MM.1S (cell line): ENCODE measurements at regions not wholly inside any gene's neighbourhood (a gene's known extent, or its start where the extent isn't known, plus 50 kb on each side); places are given as distances from the start of the nearest gene placed in this dataset.

Experiments
- DNase-seq: peaks from one replicate; pipeline ENCODE4 v3.0.0-alpha.2; 2015
- H2AFZ ChIP-seq: fragments of 300-600 bp; sonication (generic); 2 replicates; pipeline ENCODE4 v1.6.0; 2016; ENCODE audit warnings: antibody characterized with exemption, low read length
- H3F3A ChIP-seq: fragments of 300-600 bp; sonication (generic); 2 replicates; pipeline ENCODE4 v1.6.1; 2016; ENCODE audit warnings: mild to moderate bottlenecking, antibody characterized with exemption, low read length, moderate library complexity, mixed read lengths; ENCODE audit not compliant: insufficient read depth
- H3K27ac ChIP-seq: fragments of 300-600 bp; sonication (generic); 2 replicates; pipeline ENCODE4 v1.5.1; 2016; ENCODE audit warnings: mild to moderate bottlenecking, low read length
- H3K27me3 ChIP-seq: fragments of 300-600 bp; sonication (generic); replicated peaks from 2 replicates; pipeline ENCODE4 v1.6.0; 2016; ENCODE audit warnings: low read length; ENCODE audit not compliant: insufficient read depth
- H3K36me3 ChIP-seq: fragments of 300-600 bp; sonication (generic); replicated peaks from 2 replicates; pipeline ENCODE4 v1.6.1; 2016; ENCODE audit warnings: mild to moderate bottlenecking, low read length, mixed read lengths; ENCODE audit not compliant: insufficient read depth
- H3K4me1 ChIP-seq: fragments of 300-600 bp; sonication (generic); 2 replicates; pipeline ENCODE4 v1.6.1; 2016; ENCODE audit warnings: low read length, mixed read lengths
- H3K4me2 ChIP-seq: fragments of 300-600 bp; sonication (generic); 2 replicates; pipeline ENCODE4 v1.6.0; 2016; ENCODE audit warnings: low read depth, low read length
- H3K4me3 ChIP-seq: fragments of 300-600 bp; sonication (generic); 2 replicates; pipeline ENCODE4 v1.5.1; 2016; ENCODE audit warnings: low read length, mixed read lengths
- H3K79me2 ChIP-seq: fragments of 300-600 bp; sonication (generic); 2 replicates; pipeline ENCODE4 v1.6.1; 2016; ENCODE audit warnings: mixed run types, low read length, mixed read lengths
- H3K9ac ChIP-seq: fragments of 300-600 bp; sonication (generic); 2 replicates; pipeline ENCODE4 v1.6.1; 2016; ENCODE audit warnings: low read length, mixed read lengths
- H3K9me2 ChIP-seq: fragments of 300-600 bp; sonication (generic); replicated peaks from 2 replicates; pipeline ENCODE4 v1.6.1; 2016; ENCODE audit warnings: mild to moderate bottlenecking, low read length, mixed read lengths; ENCODE audit not compliant: insufficient read depth
- H3K9me3 ChIP-seq: fragments of 300-600 bp; sonication (generic); replicated peaks from 2 replicates; pipeline ENCODE4 v1.6.1; 2016; ENCODE audit warnings: mild to moderate bottlenecking, low read length, mixed read lengths; ENCODE audit not compliant: insufficient read depth
- H4K20me1 ChIP-seq: fragments of 300-600 bp; sonication (generic); 2 replicates; pipeline ENCODE4 v1.6.1; 2016; ENCODE audit warnings: mild to moderate bottlenecking, low read length, moderate library complexity, mixed read lengths; ENCODE audit not compliant: insufficient read depth
- EZH2 ChIP-seq: fragments of 300-600 bp; sonication (generic); optimal IDR thresholded peaks from 2 replicates; pipeline ENCODE3; 2017; ENCODE audit warnings: low read depth, mild to moderate bottlenecking, antibody characterized with exemption, low read length, mixed read lengths
- EZH2phosphoT487 ChIP-seq: fragments of 300-600 bp; sonication (generic); IDR thresholded peaks from 2 replicates; pipeline ENCODE4 v1.6.1; 2018; ENCODE audit warnings: antibody characterized with exemption, low read length
- TF ChIP-seq, protein P1 (sequence below): fragments of 300-600 bp; sonication (generic); IDR thresholded peaks from 2 replicates; pipeline ENCODE4 v1.5.1; 2016; ENCODE audit warnings: antibody characterized with exemption, low read length, mixed read lengths

DNA sequence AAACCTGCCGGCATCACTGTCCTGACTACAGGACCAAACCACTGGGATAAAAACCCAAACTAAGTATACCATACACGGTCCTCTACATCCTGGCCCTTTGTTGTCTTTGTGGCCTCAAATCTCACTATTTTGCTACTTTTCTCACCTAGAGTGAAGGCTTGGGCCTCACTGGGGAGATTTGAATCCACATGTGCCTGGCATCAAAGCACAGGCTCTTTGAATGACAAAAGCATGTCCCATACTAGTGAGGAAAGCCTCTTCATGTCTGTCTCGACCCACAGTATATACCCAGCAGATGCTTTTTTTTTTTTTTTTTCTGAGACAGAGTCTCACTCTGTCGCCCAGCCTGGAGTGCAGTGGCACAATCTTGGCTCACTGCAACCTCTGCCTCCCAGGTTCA, 72.5 kb upstream of the DRD2 start:
- TF ChIP-seq, protein P1, sequence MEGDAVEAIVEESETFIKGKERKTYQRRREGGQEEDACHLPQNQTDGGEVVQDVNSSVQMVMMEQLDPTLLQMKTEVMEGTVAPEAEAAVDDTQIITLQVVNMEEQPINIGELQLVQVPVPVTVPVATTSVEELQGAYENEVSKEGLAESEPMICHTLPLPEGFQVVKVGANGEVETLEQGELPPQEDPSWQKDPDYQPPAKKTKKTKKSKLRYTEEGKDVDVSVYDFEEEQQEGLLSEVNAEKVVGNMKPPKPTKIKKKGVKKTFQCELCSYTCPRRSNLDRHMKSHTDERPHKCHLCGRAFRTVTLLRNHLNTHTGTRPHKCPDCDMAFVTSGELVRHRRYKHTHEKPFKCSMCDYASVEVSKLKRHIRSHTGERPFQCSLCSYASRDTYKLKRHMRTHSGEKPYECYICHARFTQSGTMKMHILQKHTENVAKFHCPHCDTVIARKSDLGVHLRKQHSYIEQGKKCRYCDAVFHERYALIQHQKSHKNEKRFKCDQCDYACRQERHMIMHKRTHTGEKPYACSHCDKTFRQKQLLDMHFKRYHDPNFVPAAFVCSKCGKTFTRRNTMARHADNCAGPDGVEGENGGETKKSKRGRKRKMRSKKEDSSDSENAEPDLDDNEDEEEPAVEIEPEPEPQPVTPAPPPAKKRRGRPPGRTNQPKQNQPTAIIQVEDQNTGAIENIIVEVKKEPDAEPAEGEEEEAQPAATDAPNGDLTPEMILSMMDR = no peak
- TF ChIP-seq EZH2phosphoT487 = no peak
- TF ChIP-seq EZH2 = no peak
- DNase-seq = no peak
- no peaks in the 10 kb centered on the region for H3K9me3 ChIP-seq
- H3K9me2 ChIP-seq = no peaks in the 10 kb centered on the region
- H3K4me2 ChIP-seq = no peak overlapping the region
- no peak overlapping the region for H3K27ac ChIP-seq
- H3K27me3 ChIP-seq = no peaks in the 10 kb centered on the region
- no peaks in the 10 kb centered on the region for H3F3A ChIP-seq
- H3K36me3 ChIP-seq = no peaks in the 10 kb centered on the region
- H3K9ac ChIP-seq = no peak overlapping the region
- no peak overlapping the region for H3K4me3 ChIP-seq
- H2AFZ ChIP-seq = no peak overlapping the region
- H3K4me1 ChIP-seq = no peaks in the 10 kb centered on the region
- no peaks in the 10 kb centered on the region for H3K79me2 ChIP-seq
- H4K20me1 ChIP-seq = no peaks in the 10 kb centered on the region

DNA sequence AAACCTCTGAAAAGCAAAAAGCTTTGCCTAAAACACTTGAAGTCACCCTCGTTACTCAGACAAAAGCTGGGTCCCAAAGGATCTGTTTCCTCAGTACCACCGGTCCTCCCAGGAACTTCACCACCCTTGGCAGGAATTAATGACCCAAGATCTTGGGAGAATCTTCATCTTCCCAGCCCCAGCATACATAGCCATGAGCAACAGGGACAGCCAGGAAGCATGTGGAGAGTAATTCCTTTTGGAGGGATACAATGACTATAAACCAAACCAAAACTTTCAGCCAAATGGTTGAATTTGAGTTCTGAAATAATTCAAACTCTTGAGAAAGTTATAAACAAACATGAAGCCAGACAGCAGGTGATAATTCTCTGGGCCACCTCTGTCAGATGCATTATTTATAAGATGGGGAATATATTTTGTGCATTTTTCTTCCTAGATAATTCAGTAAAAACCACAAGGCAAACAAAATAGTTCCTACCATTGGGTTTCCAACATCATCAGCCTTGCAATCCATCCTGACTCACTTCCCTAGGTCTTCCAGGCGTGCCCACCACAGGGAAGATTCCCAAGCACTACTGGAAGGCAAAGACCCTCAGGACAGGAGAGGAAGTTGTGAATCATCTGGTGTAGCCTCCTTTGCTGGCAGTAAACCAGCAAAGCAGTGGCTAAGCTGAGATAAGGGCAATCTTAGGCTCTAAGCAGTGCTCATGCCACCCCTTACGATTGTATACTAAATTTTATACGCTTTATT, 71.7 kb upstream of the DRD2 start:
- H3K27me3 ChIP-seq = no peaks in the 10 kb centered on the region
- H3K4me2 ChIP-seq = no peak overlapping the region
- TF ChIP-seq EZH2 = no peak
- no peak for TF ChIP-seq EZH2phosphoT487
- TF ChIP-seq, protein P1 = no peak
- H3K36me3 ChIP-seq = no peaks in the 10 kb centered on the region
- no peaks in the 10 kb centered on the region for H3K4me1 ChIP-seq
- no peak for DNase-seq
- no peak overlapping the region for H2AFZ ChIP-seq
- H3K27ac ChIP-seq = no peak overlapping the region
- H3K9me3 ChIP-seq = no peaks in the 10 kb centered on the region
- no peak overlapping the region for H3K4me3 ChIP-seq
- H3K9ac ChIP-seq = no peak overlapping the region
- H4K20me1 ChIP-seq = no peaks in the 10 kb centered on the region
- H3F3A ChIP-seq = no peaks in the 10 kb centered on the region
- H3K9me2 ChIP-seq = no peaks in the 10 kb centered on the region
- H3K79me2 ChIP-seq = no peaks in the 10 kb centered on the region

- Histone ChIP-seq H3K9ac (no peak overlapping the region), H3K27ac (no peak overlapping the region), H3K9me2 (no peaks in the 10 kb centered on the region), H3K4me1 (no peaks in the 10 kb centered on the region), H3K36me3 (no peaks in the 10 kb centered on the region), H3K27me3 (no peaks in the 10 kb centered on the region), H3K4me3 (no peak overlapping the region), H4K20me1 (no peaks in the 10 kb centered on the region), H3F3A (no peaks in the 10 kb centered on the region), H2AFZ (no peak overlapping the region), H3K9me3 (no peaks in the 10 kb centered on the region), H3K4me2 (no peak overlapping the region), H3K79me2 (no peaks in the 10 kb centered on the region)
- TF ChIP-seq EZH2phosphoT487 = no peak
- no peak for TF ChIP-seq EZH2
- TF ChIP-seq, protein P1 = no peak
- DNase-seq = no peak
These were observed 67.2 kb upstream of the DRD2 start for GRCh38 chr11:113542420-113542819.
